HG03460 (cell line): ENCODE measurements at regions not wholly inside any gene's neighbourhood (a gene's known extent, or its start where the extent isn't known, plus 50 kb on each side); places are given as distances from the start of the nearest gene placed in this dataset.

ENCODE experiments used
- ATAC-seq: cut with Tn5 transposase; IDR thresholded peaks from one replicate; pipeline ENCODE4 v1.9.1; 2021; ENCODE audit not compliant: unreplicated experiment

- no peak for ATAC-seq
Measured at GRCh38 chrX:20637351-20637750, 370.6 kb upstream of the RPS6KA3 start.

- no peak for ATAC-seq
Measured at GRCh38 chrX:20633451-20633850, 366.7 kb upstream of the RPS6KA3 start.

DNA sequence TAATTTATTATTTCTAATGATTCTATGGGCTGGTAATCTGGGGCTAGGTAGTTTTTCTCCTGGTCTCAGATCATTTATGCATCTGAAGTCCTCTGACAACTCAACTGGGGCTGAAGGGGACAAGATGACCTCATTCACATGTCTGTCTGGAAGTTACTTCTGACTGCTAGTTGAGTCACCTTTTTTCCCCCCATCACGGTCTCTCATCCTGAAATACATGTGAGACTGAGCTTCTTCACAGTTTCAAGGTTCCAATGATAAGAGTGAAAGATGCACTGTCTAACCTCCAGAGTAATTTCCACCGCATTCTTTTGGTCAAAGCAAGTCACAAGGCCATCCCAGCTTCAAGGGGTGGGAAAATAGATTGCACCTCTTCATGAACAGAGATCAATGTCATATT, 356.7 kb upstream of the RPS6KA3 start:
- ATAC-seq, result no peak

- no peak for ATAC-seq
Measured at GRCh38 chrX:20620306-20620705, 353.6 kb upstream of the RPS6KA3 start.

DNA sequence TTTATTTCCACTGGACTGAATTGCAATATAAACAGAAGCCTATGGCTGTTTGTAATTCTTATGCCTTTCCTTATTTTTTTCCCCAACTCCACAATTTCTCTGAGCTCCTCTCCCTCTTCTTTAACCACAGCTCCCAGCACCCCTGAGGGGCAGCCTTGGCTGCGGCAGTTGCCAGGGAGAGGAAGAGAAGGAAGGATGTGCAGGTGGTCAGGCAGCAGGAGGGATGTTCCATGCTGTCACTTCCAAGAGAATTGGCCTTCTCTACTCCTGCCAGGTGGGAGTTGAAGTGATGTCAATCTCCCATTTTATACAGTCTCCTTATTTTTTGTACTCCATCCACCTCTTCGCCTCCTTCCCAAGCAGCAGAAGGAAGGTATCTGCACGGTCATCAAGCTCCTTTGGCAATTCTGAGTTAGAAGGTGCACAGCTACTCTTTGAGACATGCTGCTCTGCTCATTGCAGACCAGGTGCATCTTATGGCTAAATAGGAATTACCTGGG, 343.3 kb upstream of the RPS6KA3 start:
- ATAC-seq, result no peak

GRCh38 chrX:20606831-20607230, 340.1 kb upstream of the RPS6KA3 start:
- no peak for ATAC-seq

- ATAC-seq, result no peak
Measured at GRCh38 chrX:20596856-20597255, 330.1 kb upstream of the RPS6KA3 start.

DNA sequence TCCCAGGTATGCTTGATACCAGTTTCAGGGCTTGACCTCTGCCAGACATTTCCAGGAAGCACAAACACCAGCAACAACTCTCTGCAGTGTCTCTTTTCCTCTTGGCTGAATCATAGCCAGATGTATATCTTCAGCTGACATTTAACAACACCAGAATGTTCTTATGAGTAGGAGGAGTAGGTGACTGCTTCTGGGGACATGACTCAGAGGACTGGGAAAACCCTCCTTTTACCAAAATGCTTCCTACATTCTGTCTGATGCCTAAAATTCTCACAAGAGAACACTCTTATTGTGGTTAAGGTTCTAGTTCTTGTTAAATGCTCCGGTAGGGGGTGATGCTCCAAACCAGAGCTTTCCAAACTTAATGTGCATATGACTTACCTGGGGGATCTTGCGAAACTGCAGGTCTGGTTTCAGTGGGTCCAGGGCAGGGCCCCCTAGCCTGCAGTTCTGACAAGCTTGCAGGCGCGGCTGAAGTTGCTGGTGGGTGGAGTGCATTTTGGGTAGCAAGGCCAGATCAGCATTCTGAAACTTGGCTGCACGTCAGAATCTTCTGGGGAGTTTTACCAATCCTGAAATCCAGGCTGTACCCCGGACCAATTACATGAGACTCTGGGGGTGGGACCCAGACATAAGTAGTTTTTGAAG, 329.3 kb upstream of the RPS6KA3 start:
- ATAC-seq, result no peak

GRCh38 chrX:20594985-20595384, 328.3 kb upstream of the RPS6KA3 start:
- no peak for ATAC-seq

GRCh38 chrX:20593836-20594235, 327.1 kb upstream of the RPS6KA3 start:
- ATAC-seq, result no peak

DNA sequence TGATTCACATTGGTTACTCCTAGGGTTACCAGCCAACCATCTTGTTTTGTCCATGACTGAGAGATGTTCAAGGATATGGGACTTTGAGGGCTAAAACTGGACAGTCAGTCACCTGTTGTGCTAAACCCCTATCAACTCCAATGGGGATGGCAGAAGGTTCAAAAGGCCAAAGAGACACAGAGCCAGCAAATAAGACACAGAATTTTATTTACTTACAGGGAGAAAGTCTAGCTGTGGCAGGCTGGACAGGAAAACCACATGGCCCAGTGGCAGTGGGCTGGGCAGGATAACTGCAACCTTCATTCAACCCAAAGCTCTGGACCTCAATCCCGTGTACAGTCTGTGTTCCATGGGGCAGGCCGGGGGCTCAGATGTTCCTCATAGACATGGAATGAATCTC, 326.7 kb upstream of the RPS6KA3 start:
- ATAC-seq, result no peak

- no peak for ATAC-seq
Measured at GRCh38 chrX:20591246-20591645, 324.5 kb upstream of the RPS6KA3 start.

GRCh38 chrX:20585782-20586181, 319.1 kb upstream of the RPS6KA3 start:
- no peak for ATAC-seq

DNA sequence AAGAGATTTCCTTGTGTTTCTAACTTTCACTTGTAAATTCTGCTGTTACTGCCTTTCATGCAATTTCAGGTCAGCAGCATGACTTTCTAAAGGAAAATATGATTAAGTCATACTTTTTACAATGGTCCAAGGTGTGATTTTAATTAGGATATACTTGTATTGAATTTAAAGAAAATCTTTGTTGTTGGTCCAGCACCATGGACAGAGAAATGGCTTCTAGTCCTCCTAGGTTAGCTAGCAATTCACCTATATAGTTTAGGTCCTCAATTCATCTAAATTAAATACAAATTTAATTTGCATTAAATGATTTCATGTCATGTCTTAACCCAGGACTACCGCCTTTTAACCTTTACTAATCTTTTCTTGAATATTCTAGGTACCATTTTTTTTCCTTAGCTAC, 304.9 kb upstream of the RPS6KA3 start:
- ATAC-seq, result no peak

- no peak for ATAC-seq
Measured at GRCh38 chrX:20567108-20567507, 300.4 kb upstream of the RPS6KA3 start.

- no peak for ATAC-seq
Measured at GRCh38 chrX:20547611-20548051, 280.9 kb upstream of the RPS6KA3 start.

DNA sequence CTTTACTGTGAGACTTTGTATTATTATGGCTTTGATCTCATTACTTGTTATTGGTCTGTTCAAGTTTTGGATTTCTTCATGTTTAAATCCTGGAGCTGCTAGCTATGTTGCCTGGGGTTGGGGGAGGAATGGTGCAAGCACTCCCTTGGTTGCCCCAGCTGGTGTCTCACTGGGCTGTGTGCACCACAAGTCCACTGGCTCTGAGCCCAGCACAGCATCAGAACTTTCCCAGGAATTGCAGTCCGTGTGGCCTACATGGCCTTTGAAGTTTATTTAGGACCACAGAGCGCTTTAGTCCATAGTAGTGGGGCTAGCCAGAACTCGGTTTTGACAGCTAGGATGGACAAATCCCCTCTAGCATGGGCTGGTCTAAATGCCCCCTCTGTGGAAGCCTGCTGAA, 278.8 kb upstream of the RPS6KA3 start:
- no peak for ATAC-seq

GRCh38 chrX:20542072-20542471, 275.4 kb upstream of the RPS6KA3 start:
- no peak for ATAC-seq

DNA sequence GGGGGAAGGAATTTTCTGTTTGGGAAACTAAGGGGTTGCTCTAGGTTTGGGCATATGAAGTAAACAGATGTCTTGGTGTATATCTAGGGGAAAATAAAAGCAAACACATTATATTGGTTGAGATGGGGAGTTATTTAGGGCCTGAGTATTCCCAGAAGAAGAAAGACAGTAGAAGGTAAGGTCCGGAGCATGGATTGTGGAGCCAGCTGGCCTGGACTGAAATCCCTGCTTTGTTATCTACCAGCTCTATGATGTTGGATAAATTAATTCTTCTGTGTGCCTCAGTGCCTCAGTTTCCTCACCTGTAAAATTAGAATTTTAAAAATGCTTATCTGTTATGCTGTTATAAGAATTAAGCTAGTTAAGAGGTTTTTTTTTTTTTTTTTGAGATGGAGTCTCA, 272.3 kb upstream of the RPS6KA3 start:
- no peak for ATAC-seq

GRCh38 chrX:20531667-20532066, 265.0 kb upstream of the RPS6KA3 start:
- no peak for ATAC-seq

DNA sequence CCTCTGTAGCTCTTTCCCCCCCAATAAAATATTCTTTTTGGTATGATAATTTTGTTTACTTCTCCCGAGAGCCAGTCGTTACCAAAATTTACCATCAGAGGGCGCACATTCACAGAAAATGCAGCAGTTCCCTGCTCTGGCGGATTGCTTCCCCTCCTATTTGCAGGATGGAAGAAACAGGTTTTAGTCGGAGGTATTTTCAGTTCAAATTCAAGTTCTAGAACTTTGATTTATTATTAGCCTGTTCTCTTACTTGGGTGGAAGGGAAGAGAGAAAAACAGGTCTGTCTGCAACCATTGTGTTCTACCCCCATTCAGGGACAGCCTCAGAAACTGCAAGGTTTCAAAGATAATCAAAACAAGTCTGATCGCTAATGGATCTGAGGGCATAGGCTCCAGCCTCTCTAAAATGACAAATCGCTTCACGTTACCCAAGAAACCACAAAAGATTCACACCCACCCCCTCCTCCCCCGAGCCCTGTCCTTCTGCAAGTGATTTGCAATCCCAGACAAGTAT, 263.8 kb upstream of the RPS6KA3 start:
- no peak for ATAC-seq

- ATAC-seq, result no peak
Measured at GRCh38 chrX:20529711-20530110, 263.0 kb upstream of the RPS6KA3 start.

DNA sequence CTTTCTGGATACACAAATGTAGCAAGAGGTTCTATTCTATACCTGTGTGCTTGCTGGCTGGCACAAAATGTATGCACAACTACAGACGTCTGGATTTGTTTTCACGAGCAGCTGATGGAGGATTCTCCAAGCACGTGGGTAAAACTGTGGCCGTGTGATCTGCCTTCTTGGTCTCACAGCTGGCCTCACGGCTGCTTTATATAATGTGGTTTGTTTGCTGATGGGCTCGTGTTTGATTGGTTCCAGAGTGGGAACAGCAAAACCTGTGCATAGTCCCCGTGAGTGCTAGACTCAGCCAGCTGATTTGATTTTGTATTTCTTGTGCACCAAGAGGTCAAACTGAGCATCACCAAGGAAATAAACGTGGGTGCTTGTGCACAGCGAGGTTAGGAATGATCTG, 262.6 kb upstream of the RPS6KA3 start:
- no peak for ATAC-seq
